GM12874 (cell line): ENCODE measurements at regions not wholly inside any gene's neighbourhood (a gene's known extent, or its start where the extent isn't known, plus 50 kb on each side); places are given as distances from the start of the nearest gene placed in this dataset.

Source experiments
- CTCF ChIP-seq: IDR thresholded peaks from 2 replicates; pipeline ENCODE4 v1.5.1; 2011; ENCODE audit warnings: low read depth, mild to moderate bottlenecking, control low read depth, low read length, moderate library complexity; ENCODE audit not compliant: insufficient read depth

DNA sequence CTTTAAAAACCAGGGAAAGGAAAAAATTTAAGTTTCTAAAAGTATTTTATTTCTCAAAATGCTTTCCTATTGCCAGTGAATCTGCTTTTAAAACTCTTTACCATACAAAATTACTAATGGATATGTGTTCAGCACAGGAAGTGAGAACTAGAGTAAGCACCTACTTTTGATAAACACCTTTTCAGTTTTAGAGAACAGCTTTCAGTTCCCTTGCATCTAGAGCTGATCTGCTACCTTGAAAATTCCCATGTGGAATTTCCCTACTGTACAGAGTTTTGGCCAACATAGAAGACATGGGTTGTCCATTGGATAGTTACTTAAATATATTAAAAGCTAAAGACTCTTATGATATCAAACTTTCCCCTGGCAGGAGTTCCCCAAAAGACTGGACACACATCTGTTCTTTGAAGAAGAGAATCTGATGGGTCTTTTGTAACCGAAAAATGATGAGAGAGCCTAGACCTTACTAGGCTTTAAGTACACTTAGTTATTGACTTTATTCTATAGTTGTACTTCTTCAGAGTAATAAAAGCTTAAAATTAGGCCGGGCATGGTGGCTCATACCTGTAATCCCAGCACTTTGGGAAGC is 112.1 kb upstream of the CNTNAP4 start:
- TF ChIP-seq CTCF: no peak

- TF ChIP-seq CTCF: no peak
These were observed 101.5 kb upstream of the CNTNAP4 start for GRCh38 chr16:76175718-76176117.

- no peak for TF ChIP-seq CTCF
These were observed 101.0 kb upstream of the CNTNAP4 start for GRCh38 chr16:76176153-76176552.

GRCh38 chr16:76176616-76177015 is 100.6 kb upstream of the CNTNAP4 start:
- TF ChIP-seq CTCF: no peak

GRCh38 chr16:76182041-76182635 is 95.1 kb upstream of the CNTNAP4 start:
- TF ChIP-seq CTCF: no peak

DNA sequence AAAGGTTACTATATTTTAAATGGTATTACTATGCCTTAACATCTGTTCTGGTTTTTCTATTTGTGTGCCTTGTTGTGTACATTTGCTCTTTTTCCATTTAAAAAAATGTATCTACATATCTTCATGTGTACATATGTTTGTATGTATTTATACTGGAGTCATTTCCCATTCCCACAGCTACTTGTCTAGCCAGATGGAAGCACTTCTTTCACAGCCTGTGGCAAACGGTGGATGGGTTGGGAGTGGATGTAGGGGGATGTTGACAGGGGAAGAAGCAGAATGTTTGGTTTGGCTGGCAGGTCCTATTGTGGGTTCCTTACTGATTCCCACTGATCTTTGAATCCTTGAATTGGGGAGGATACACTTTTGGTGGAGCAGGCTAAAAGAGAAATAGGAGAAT is 93.6 kb upstream of the CNTNAP4 start:
- no peak for TF ChIP-seq CTCF

- no peak for TF ChIP-seq CTCF
These were observed 87.1 kb upstream of the CNTNAP4 start for GRCh38 chr16:76190057-76190456.
